ENCODE measurements at regions not wholly inside any gene's neighbourhood (a gene's known extent, or its start where the extent isn't known, plus 50 kb on each side); places are given as distances from the start of the nearest gene placed in this dataset.

GRCh38 chr21:28429161-28429560, 563.5 kb downstream of the LTN1 start:
- DNase-seq, result no peak
- Histone ChIP-seq H4K20me1 (ENCODE audit: insufficient read depth, low read length) (no peaks in the 10 kb centered on the region), H3K4me3 (ENCODE audit: low read depth in 1 of 2, low read length in 2 of 2) (no peak overlapping the region), H3K9me3 (ENCODE audit: insufficient read depth, low read length, severe bottlenecking) (no peaks in the 10 kb centered on the region), H3K36me3 (ENCODE audit: insufficient read depth, low read length) (no peaks in the 10 kb centered on the region), H2AFZ (ENCODE audit: low read depth, low read length) (no peak overlapping the region), H3K9ac (ENCODE audit: low read depth, low read length) (no peak overlapping the region), H3K79me2 (ENCODE audit: insufficient read depth, low read length) (no peaks in the 10 kb centered on the region), H3K27me3 (ENCODE audit: insufficient read depth, low read length, poor library complexity) (no peaks in the 10 kb centered on the region), H3K4me1 (ENCODE audit: insufficient read depth, low read length) (no peaks in the 10 kb centered on the region), H3K27ac (ENCODE audit: low read length) (no peak overlapping the region), H3K4me2 (ENCODE audit: insufficient read depth, low read length) (no peak overlapping the region)
- TF ChIP-seq EZH2 (IDR thresholded peaks at IDR 0.05; ENCODE audit: borderline replicate concordance, low read depth, low read length, severe bottlenecking), result no peak
- TF ChIP-seq, protein P1, sequence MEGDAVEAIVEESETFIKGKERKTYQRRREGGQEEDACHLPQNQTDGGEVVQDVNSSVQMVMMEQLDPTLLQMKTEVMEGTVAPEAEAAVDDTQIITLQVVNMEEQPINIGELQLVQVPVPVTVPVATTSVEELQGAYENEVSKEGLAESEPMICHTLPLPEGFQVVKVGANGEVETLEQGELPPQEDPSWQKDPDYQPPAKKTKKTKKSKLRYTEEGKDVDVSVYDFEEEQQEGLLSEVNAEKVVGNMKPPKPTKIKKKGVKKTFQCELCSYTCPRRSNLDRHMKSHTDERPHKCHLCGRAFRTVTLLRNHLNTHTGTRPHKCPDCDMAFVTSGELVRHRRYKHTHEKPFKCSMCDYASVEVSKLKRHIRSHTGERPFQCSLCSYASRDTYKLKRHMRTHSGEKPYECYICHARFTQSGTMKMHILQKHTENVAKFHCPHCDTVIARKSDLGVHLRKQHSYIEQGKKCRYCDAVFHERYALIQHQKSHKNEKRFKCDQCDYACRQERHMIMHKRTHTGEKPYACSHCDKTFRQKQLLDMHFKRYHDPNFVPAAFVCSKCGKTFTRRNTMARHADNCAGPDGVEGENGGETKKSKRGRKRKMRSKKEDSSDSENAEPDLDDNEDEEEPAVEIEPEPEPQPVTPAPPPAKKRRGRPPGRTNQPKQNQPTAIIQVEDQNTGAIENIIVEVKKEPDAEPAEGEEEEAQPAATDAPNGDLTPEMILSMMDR (IDR thresholded peaks at IDR 0.05; ENCODE audit: borderline replicate concordance, extremely low read depth, low read length, poor library complexity, severe bottlenecking), result no peak
- no peak for ATAC-seq (ENCODE audit: insufficient read depth, low read depth)

GRCh38 chr21:28427394-28428022, 565.2 kb downstream of the LTN1 start:
- no peaks in the 10 kb centered on the region for H3K4me1 ChIP-seq (ENCODE audit: insufficient read depth, low read length)
- TF ChIP-seq EZH2 (IDR thresholded peaks at IDR 0.05; ENCODE audit: borderline replicate concordance, low read depth, low read length, severe bottlenecking), result no peak
- TF ChIP-seq, protein P1 (IDR thresholded peaks at IDR 0.05; ENCODE audit: borderline replicate concordance, extremely low read depth, low read length, poor library complexity, severe bottlenecking), result no peak
- no peak overlapping the region for H2AFZ ChIP-seq (ENCODE audit: low read depth, low read length)
- no peak overlapping the region for H3K4me2 ChIP-seq (ENCODE audit: insufficient read depth, low read length)
- no peak overlapping the region for H3K27ac ChIP-seq (ENCODE audit: low read length)
- H3K79me2 ChIP-seq (ENCODE audit: insufficient read depth, low read length), result no peaks in the 10 kb centered on the region
- H3K9ac ChIP-seq (ENCODE audit: low read depth, low read length), result no peak overlapping the region
- H3K27me3 ChIP-seq (ENCODE audit: insufficient read depth, low read length, poor library complexity), result no peaks in the 10 kb centered on the region
- H4K20me1 ChIP-seq (ENCODE audit: insufficient read depth, low read length), result no peaks in the 10 kb centered on the region
- ATAC-seq (ENCODE audit: insufficient read depth, low read depth), result no peak
- H3K36me3 ChIP-seq (ENCODE audit: insufficient read depth, low read length), result no peaks in the 10 kb centered on the region
- no peak overlapping the region for H3K4me3 ChIP-seq (ENCODE audit: low read depth in 1 of 2, low read length in 2 of 2)
- no peaks in the 10 kb centered on the region for H3K9me3 ChIP-seq (ENCODE audit: insufficient read depth, low read length, severe bottlenecking)
- DNase-seq, result no peak

GRCh38 chr21:28426545-28426944, 566.1 kb downstream of the LTN1 start:
- H3K36me3 ChIP-seq (ENCODE audit: insufficient read depth, low read length), result no peaks in the 10 kb centered on the region
- no peak for DNase-seq
- no peaks in the 10 kb centered on the region for H3K4me1 ChIP-seq (ENCODE audit: insufficient read depth, low read length)
- TF ChIP-seq, protein P1 (IDR thresholded peaks at IDR 0.05; ENCODE audit: borderline replicate concordance, extremely low read depth, low read length, poor library complexity, severe bottlenecking), result no peak
- TF ChIP-seq EZH2 (IDR thresholded peaks at IDR 0.05; ENCODE audit: borderline replicate concordance, low read depth, low read length, severe bottlenecking), result no peak
- H3K79me2 ChIP-seq (ENCODE audit: insufficient read depth, low read length), result no peaks in the 10 kb centered on the region
- no peak overlapping the region for H3K4me2 ChIP-seq (ENCODE audit: insufficient read depth, low read length)
- H3K4me3 ChIP-seq (ENCODE audit: low read depth in 1 of 2, low read length in 2 of 2), result no peak overlapping the region
- no peak overlapping the region for H3K27ac ChIP-seq (ENCODE audit: low read length)
- no peaks in the 10 kb centered on the region for H4K20me1 ChIP-seq (ENCODE audit: insufficient read depth, low read length)
- no peaks in the 10 kb centered on the region for H3K27me3 ChIP-seq (ENCODE audit: insufficient read depth, low read length, poor library complexity)
- ATAC-seq (ENCODE audit: insufficient read depth, low read depth), result no peak
- H3K9ac ChIP-seq (ENCODE audit: low read depth, low read length), result no peak overlapping the region
- no peak overlapping the region for H2AFZ ChIP-seq (ENCODE audit: low read depth, low read length)
- no peaks in the 10 kb centered on the region for H3K9me3 ChIP-seq (ENCODE audit: insufficient read depth, low read length, severe bottlenecking)
